Lower lobe of right lung (tissue), 2 donors: ENCODE measurements at regions not wholly inside any gene's neighbourhood (a gene's known extent, or its start where the extent isn't known, plus 50 kb on each side); places are given as distances from the start of the nearest gene placed in this dataset.

ENCODE experiments used
- ATAC-seq, 2 donors: fragments of 200-7000 bp; cut with Tn5 transposase; one replicate each; pipeline ENCODE4 v1.9.1; 2020 to 2022; ENCODE audit warnings: mild to moderate bottlenecking in 2 of 2, moderate library complexity in 2 of 2
- DNase-seq: peaks from one replicate; pipeline ENCODE4 v3.0.0-alpha.2; 2020
- H3K27ac ChIP-seq: fragments of 200-600 bp; one replicate; pipeline ENCODE4 v1.8.0; 2022
- H3K27me3 ChIP-seq: fragments of 200-600 bp; one replicate; pipeline ENCODE4 v1.8.0; 2022; ENCODE audit warnings: low read depth
- H3K36me3 ChIP-seq: fragments of 200-600 bp; one replicate; pipeline ENCODE4 v1.8.0; 2022; ENCODE audit warnings: mild to moderate bottlenecking
- H3K4me1 ChIP-seq: fragments of 200-600 bp; one replicate; pipeline ENCODE4 v1.8.0; 2022
- H3K4me3 ChIP-seq: fragments of 200-600 bp; one replicate; pipeline ENCODE4 v1.8.0; 2022; ENCODE audit warnings: mild to moderate bottlenecking
- H3K9me3 ChIP-seq: fragments of 200-600 bp; one replicate; pipeline ENCODE4 v1.8.0; 2022
- intact Hi-C: fragments of 100-400 bp; cut with DNase I; formaldehyde crosslinking; loops from one replicate; pipeline ENCODE4 v1.11.0; 2022
- TF ChIP-seq, protein P1 (sequence below): fragments of 200-600 bp; IDR thresholded peaks from one replicate; pipeline ENCODE4 v1.8.0; 2022; ENCODE audit warnings: antibody characterized with exemption, mild to moderate bottlenecking
- donor health status: DM: no; HTN: yes; CAD: no; lungs with severe emphysema.

DNA sequence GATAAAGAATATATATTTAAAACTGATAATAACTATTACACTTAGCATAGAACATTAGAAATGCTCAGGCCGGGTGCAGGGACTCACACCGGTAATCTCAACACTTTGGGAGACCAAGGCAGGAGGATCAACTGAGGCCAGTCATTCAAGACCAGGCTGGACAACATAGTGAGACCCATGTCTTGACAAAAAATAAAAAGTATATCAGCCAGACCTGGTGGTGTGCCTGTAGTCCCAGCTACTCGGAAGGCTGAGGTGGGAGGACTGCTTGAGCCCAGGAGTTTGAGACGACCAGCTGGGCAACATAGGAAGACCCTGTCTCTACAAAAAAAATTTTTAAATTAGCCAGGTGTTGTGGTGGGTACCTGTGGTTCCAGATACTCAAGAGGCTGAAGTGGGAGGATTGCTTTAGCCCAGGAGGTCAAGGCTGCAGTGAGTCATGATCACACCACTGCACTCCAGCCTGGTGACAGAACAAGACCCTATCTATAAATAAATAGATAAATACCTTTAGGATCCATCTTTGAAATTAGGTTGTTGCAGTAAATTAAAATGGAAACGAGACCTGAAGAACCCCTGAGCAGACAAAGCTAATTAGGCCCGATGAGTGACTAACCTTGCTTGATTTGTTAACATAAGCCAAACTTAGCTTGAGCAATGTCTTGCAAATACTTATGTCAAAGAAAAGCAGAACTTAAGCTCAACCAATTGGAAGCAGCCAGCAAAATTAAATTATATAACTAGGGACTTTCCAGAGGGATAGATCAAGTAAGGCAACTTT is 75.8 kb upstream of the E2F3 start:
- H3K9me3 ChIP-seq = no peaks in the 10 kb centered on the region
- TF ChIP-seq, protein P1, sequence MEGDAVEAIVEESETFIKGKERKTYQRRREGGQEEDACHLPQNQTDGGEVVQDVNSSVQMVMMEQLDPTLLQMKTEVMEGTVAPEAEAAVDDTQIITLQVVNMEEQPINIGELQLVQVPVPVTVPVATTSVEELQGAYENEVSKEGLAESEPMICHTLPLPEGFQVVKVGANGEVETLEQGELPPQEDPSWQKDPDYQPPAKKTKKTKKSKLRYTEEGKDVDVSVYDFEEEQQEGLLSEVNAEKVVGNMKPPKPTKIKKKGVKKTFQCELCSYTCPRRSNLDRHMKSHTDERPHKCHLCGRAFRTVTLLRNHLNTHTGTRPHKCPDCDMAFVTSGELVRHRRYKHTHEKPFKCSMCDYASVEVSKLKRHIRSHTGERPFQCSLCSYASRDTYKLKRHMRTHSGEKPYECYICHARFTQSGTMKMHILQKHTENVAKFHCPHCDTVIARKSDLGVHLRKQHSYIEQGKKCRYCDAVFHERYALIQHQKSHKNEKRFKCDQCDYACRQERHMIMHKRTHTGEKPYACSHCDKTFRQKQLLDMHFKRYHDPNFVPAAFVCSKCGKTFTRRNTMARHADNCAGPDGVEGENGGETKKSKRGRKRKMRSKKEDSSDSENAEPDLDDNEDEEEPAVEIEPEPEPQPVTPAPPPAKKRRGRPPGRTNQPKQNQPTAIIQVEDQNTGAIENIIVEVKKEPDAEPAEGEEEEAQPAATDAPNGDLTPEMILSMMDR = no peak
- H3K4me1 ChIP-seq = peaks cover 4% of the 10 kb centered on the region
- DNase-seq = no peak
- H3K27me3 ChIP-seq = peaks cover 1% of the 10 kb centered on the region
- H3K27ac ChIP-seq = no peak overlapping the region
- intact Hi-C loops = no loop called here
- H3K4me3 ChIP-seq = no peak overlapping the region
- H3K36me3 ChIP-seq = no peaks in the 10 kb centered on the region
- ATAC-seq = peak; percentile 13 to 79

DNA sequence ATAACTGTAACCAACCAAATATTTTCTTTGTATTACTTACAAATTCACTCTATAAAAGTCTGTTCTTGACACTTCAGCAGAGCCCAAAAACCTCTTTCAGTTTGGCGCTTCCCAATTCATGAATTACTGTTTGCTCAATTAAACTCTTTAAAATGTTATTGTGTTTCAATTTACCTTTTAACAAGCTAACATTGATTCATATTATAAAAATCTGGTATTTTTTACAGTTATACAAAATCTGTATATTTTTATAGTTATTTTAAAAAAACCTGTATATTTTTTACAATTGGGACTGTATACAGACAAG is 75.3 kb upstream of the E2F3 start:
- H3K4me3 ChIP-seq = no peak overlapping the region
- H3K4me1 ChIP-seq = peaks cover 4% of the 10 kb centered on the region
- no peaks in the 10 kb centered on the region for H3K36me3 ChIP-seq
- ATAC-seq = no peak
- peaks cover 5% of the 10 kb centered on the region for H3K27me3 ChIP-seq
- no peak for DNase-seq
- no peak overlapping the region for H3K27ac ChIP-seq
- TF ChIP-seq, protein P1 = no peak
- intact Hi-C loops = no loop called here
- H3K9me3 ChIP-seq = no peaks in the 10 kb centered on the region

DNA sequence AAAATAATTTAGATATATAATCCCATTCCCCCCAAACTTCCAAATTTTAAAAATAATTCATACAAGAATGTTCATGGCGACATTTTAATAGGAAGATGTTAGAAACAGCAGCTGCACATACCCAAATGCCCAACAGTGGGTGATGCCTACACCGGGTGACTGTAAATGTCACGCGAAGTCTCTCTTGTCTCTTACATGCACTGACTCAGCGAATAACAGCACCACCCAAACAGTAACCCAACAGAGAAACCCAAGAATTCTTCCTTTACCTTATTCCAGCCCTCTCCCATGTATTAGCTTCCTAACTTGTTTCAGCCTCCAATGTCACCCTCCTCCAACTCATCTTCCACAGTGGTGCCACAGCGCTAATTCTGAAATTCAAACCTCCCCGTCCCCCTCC is 74.5 kb upstream of the E2F3 start:
- Histone ChIP-seq H3K27ac (no peak overlapping the region), H3K36me3 (no peaks in the 10 kb centered on the region), H3K4me3 (no peak overlapping the region), H3K9me3 (no peaks in the 10 kb centered on the region), H3K4me1 (peaks cover 4% of the 10 kb centered on the region), H3K27me3 (peaks cover 5% of the 10 kb centered on the region)
- DNase-seq (no peak), ATAC-seq (no peak)
- intact Hi-C loops = no loop called here
- TF ChIP-seq, protein P1 = no peak

DNA sequence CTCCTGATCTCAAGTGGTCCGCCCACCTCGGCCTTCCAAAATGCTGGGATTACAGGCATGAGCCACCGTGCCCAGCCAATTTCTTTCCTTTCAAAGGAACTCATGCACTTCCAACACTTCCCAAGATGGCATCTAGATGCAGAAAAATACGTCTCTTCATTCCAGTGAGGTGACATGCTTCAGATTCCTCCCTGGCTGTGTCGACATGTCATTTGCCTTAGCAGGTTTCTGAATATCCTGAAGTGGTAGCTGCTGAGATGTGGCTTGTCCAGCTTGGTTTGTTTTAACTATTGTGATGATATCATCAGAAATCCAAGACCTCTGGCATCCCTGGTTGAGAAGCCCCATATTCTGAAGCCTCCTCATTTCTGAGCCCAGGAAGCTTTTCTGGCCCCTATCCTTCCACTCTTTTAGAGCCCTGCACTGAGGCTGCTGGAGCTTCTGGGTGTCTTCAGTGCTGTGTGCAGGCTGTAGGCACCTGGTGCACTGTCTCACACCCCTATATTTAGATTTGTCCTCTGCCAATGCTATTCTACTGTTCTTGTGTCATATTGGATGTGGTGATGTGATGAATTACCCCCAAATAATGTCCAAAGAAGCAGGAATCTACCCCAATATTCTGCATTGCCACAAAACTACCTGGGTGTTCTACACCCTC is 73.3 kb upstream of the E2F3 start:
- Histone ChIP-seq H3K27me3 (peaks cover 5% of the 10 kb centered on the region), H3K9me3 (no peaks in the 10 kb centered on the region), H3K27ac (no peak overlapping the region), H3K4me3 (no peak overlapping the region), H3K36me3 (no peaks in the 10 kb centered on the region), H3K4me1 (peaks cover 4% of the 10 kb centered on the region)
- ATAC-seq (no peak), DNase-seq (no peak)
- TF ChIP-seq, protein P1 = no peak
- intact Hi-C loops = no loop called here

DNA sequence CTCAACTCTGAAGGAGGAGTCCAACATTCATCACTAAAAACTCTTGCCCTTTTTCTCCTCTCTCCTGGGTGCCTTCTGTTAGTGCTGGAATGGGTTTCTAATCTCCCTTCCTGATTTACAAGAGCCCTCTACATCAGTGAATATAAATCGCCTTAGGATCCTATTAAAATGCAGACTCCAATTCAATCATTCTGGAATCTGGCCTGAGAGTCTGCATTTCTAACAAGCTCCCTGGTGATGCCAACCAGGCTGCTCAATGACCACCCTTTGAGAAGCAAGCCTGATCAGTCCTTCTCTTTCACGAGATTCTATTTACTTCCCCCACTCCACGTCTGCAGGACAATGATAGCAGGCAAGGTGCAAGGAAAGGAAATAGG is 72.8 kb upstream of the E2F3 start:
- Histone ChIP-seq H3K4me1 (peaks cover 4% of the 10 kb centered on the region), H3K4me3 (no peak overlapping the region), H3K9me3 (no peaks in the 10 kb centered on the region), H3K36me3 (no peaks in the 10 kb centered on the region), H3K27me3 (peaks cover 5% of the 10 kb centered on the region), H3K27ac (no peak overlapping the region)
- DNase-seq (no peak), ATAC-seq (no peak)
- intact Hi-C loops = no loop called here
- TF ChIP-seq, protein P1 = no peak
